ENCODE measurements at regions not wholly inside any gene's neighbourhood (a gene's known extent, or its start where the extent isn't known, plus 50 kb on each side); places are given as distances from the start of the nearest gene placed in this dataset.

DNA sequence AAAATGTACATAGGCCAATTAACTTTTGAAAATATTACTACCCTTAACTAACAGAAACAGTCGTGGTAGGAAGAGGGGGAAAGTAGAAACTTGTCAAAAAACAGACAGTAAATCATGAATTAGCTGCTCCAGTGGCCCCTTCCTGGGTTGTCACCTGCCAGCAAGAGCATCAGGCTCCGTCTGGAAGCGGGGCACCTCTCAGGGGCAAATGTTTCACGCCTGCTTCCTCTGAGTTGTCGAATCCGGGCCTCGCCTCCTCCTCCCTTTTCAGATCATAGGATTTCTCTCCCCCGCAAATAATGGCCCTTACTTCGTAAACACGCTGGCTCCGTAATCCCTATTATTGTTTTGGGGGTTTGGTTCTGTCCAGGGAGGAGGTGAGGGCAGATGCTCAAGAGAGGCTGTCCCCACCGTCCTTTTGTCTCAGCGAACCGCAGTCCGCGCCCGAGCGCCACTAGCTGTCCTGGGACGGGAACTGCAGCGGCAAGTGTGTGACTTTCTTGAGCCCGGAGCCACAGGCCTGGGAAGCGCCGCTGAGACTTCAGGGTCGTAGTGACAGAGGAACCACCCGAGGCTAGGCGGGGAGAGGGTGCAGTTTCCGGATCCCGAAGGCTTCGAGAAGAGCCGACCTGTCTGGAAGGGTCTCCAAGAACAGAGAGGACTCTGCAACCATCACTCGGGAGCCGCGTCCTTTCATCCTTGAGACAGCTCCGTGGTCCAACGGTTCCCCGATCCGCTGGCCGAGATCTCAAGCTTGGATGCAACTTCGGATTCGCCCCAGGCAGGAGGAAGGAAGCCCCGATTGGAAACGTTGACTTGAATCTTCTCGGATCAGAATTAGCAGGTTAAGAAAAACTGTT lies 214.5 kb upstream of the ZNF184 start:
- H3K9me1 ChIP-seq (replicated peaks; ENCODE audit: control insufficient read depth, extremely low read depth, insufficient read depth, low read length), result no peaks in the 10 kb centered on the region
- peaks cover 3% of the 10 kb centered on the region for H3K4me1 ChIP-seq (ENCODE audit: control insufficient read depth, extremely low read depth, insufficient read depth, low read length)
- FAIRE-seq, result peak; percentile 81
- H3K4me2 ChIP-seq (ENCODE audit: insufficient read depth, low read length), result peak overlapping the region; percentile 84
- intact Hi-C loops (cut with micrococcal nuclease) (loop anchor here (1.0 to 5.0 kb wide), 11 partner anchors 65 to 525 kb away; partner anchors contain the start of gene POM121L2), dilution Hi-C loops (cut with MboI; ENCODE audit: extremely low pct_ligation_motif_present, low sequenced_read_pairs) (no loop called here)
- peak overlapping the region; percentile 33 to 77 (median 62) for H3K4me3 ChIP-seq (replicated peaks in 1 of 3; ENCODE audit: insufficient read depth in 1 of 3, low read depth in 1 of 3, low read length in 3 of 3)
- H3K27me3 ChIP-seq (ENCODE audit: control insufficient read depth in 2 of 2, insufficient read depth in 2 of 2, low read length in 2 of 2), result peaks cover 0 to 2% of the 10 kb centered on the region in 2 experiments
- H3K9me3 ChIP-seq (replicated peaks; ENCODE audit: control insufficient read depth, insufficient read depth, low read length), result no peaks in the 10 kb centered on the region
- no peak overlapping the region for H3K27ac ChIP-seq (ENCODE audit: insufficient read depth, low read depth, low read length)
- H3K36me3 ChIP-seq (ENCODE audit: control insufficient read depth in 2 of 2, extremely low read depth in 1 of 2, insufficient read depth in 2 of 2, low read length in 2 of 2), result no peaks in the 10 kb centered on the region
- H3K9ac ChIP-seq (replicated peaks; ENCODE audit: extremely low read depth, insufficient read depth, low read length), result peak overlapping the region; percentile 21
- peak overlapping the region; percentile 77 for H2AFZ ChIP-seq (ENCODE audit: low read depth, low read length)
- H4K20me1 ChIP-seq (replicated peaks; ENCODE audit: control insufficient read depth, extremely low read depth, insufficient read depth, low read length), result no peaks in the 10 kb centered on the region
- BruUV-seq (replicated peaks), result no TSS peak
- H3K79me2 ChIP-seq (ENCODE audit: control insufficient read depth, insufficient read depth, low read length), result no peaks in the 10 kb centered on the region
- CTCF ChIA-PET, result interaction anchor here (0.6 to 2.3 kb wide), 18 partner anchors 9 to 1850 kb away, joined by 3 to 13 read pairs (median 5); no protein-coding TSS in a partner anchor
- POLR2A ChIA-PET, result no interaction called here
- DNase-seq (ENCODE audit: low read depth, low spot score), result peak; percentile 75
- TF ChIP-seq, protein P1, sequence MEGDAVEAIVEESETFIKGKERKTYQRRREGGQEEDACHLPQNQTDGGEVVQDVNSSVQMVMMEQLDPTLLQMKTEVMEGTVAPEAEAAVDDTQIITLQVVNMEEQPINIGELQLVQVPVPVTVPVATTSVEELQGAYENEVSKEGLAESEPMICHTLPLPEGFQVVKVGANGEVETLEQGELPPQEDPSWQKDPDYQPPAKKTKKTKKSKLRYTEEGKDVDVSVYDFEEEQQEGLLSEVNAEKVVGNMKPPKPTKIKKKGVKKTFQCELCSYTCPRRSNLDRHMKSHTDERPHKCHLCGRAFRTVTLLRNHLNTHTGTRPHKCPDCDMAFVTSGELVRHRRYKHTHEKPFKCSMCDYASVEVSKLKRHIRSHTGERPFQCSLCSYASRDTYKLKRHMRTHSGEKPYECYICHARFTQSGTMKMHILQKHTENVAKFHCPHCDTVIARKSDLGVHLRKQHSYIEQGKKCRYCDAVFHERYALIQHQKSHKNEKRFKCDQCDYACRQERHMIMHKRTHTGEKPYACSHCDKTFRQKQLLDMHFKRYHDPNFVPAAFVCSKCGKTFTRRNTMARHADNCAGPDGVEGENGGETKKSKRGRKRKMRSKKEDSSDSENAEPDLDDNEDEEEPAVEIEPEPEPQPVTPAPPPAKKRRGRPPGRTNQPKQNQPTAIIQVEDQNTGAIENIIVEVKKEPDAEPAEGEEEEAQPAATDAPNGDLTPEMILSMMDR (IDR thresholded peaks at IDR 0.05; ENCODE audit: extremely low read depth in 1 of 2, insufficient read depth in 1 of 2, low read depth in 1 of 2, low read length in 2 of 2), result peak; percentile 57 to 75
- TF ChIP-seq MYC (IDR thresholded peaks at IDR 0.05; ENCODE audit: low read depth, low read length), result no peak

DNA sequence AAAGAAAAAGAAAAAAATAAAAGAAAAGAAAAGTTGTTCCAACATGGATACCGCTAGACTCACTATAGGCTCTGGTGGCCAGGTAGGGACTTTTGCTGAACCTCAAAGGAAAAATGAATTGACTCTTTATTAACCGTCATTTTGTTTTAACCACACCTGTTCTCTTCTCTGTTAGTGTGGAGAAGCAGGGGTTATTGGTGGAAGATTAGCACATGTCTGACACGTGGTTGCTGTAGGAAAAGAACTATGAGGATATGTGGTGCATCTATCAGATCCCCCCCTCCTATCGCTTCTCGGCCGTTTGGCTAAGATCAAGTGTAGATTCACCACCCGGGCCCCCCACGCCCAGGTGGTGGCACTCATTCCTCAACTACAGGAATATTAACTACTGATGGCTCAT lies 212.4 kb upstream of the ZNF184 start:
- H3K4me3 ChIP-seq (replicated peaks in 1 of 3; ENCODE audit: insufficient read depth in 1 of 3, low read depth in 1 of 3, low read length in 3 of 3), result no peak overlapping the region
- peaks cover 8% of the 10 kb centered on the region in 2 experiments for H3K27me3 ChIP-seq (ENCODE audit: control insufficient read depth in 2 of 2, insufficient read depth in 2 of 2, low read length in 2 of 2)
- no peak for DNase-seq (ENCODE audit: low read depth, low spot score)
- no peaks in the 10 kb centered on the region for H3K36me3 ChIP-seq (ENCODE audit: control insufficient read depth in 2 of 2, extremely low read depth in 1 of 2, insufficient read depth in 2 of 2, low read length in 2 of 2)
- no peaks in the 10 kb centered on the region for H3K79me2 ChIP-seq (ENCODE audit: control insufficient read depth, insufficient read depth, low read length)
- peaks cover 3% of the 10 kb centered on the region for H3K4me1 ChIP-seq (ENCODE audit: control insufficient read depth, extremely low read depth, insufficient read depth, low read length)
- no peaks in the 10 kb centered on the region for H4K20me1 ChIP-seq (replicated peaks; ENCODE audit: control insufficient read depth, extremely low read depth, insufficient read depth, low read length)
- FAIRE-seq, result no peak
- CTCF ChIA-PET, result no interaction called here
- POLR2A ChIA-PET, result no interaction called here
- dilution Hi-C loops (cut with MboI; ENCODE audit: extremely low pct_ligation_motif_present, low sequenced_read_pairs), result no loop called here
- no peaks in the 10 kb centered on the region for H3K9me3 ChIP-seq (replicated peaks; ENCODE audit: control insufficient read depth, insufficient read depth, low read length)
- no peak overlapping the region for H3K4me2 ChIP-seq (ENCODE audit: insufficient read depth, low read length)
- TF ChIP-seq, protein P2, sequence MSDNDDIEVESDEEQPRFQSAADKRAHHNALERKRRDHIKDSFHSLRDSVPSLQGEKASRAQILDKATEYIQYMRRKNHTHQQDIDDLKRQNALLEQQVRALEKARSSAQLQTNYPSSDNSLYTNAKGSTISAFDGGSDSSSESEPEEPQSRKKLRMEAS (IDR thresholded peaks at IDR 0.05; ENCODE audit: insufficient read depth, insufficient read length), result no peak
- TF ChIP-seq POLR2AphosphoS5 (IDR thresholded peaks at IDR 0.05; ENCODE audit: insufficient read depth, low read depth, low read length) (no peak), EZH2 (IDR thresholded peaks at IDR 0.05; ENCODE audit: borderline replicate concordance, low read depth, low read length, severe bottlenecking) (no peak), FOS (IDR thresholded peaks at IDR 0.05; ENCODE audit: borderline replicate concordance, insufficient read depth, low read length) (no peak), POLR2A (IDR thresholded peaks at IDR 0.05; ENCODE audit: low read depth, low read length) (no peak), GATA2 (IDR thresholded peaks at IDR 0.05; ENCODE audit: insufficient read depth, insufficient read length, low read depth, low read length) (no peak), JUN (IDR thresholded peaks at IDR 0.05; ENCODE audit: borderline replicate concordance, insufficient read depth, insufficient read length, low read depth) (no peak)
- TF ChIP-seq, protein P1 (IDR thresholded peaks at IDR 0.05; ENCODE audit: extremely low read depth in 1 of 2, insufficient read depth in 1 of 2, low read depth in 1 of 2, low read length in 2 of 2), result no peak
- BruUV-seq (replicated peaks), result no TSS peak
- intact Hi-C loops (cut with micrococcal nuclease), result loop anchor here (5.0 kb wide), 4 partner anchors 68 to 388 kb away; no protein-coding TSS in a partner anchor
- H3K9me1 ChIP-seq (replicated peaks; ENCODE audit: control insufficient read depth, extremely low read depth, insufficient read depth, low read length), result no peaks in the 10 kb centered on the region
- H3K9ac ChIP-seq (replicated peaks; ENCODE audit: extremely low read depth, insufficient read depth, low read length), result no peak overlapping the region
- no peak overlapping the region for H2AFZ ChIP-seq (ENCODE audit: low read depth, low read length)
- H3K27ac ChIP-seq (ENCODE audit: insufficient read depth, low read depth, low read length), result no peak overlapping the region

Measured in endothelial cell of umbilical vein (primary cell).